ENCODE measurements at regions not wholly inside any gene's neighbourhood (a gene's known extent, or its start where the extent isn't known, plus 50 kb on each side); places are given as distances from the start of the nearest gene placed in this dataset.
"Not testable (repeated sequence)": the region's sequence is repeated elsewhere in the genome, so short reads cannot be mapped to it uniquely, and the experiment has no call there.

DNA sequence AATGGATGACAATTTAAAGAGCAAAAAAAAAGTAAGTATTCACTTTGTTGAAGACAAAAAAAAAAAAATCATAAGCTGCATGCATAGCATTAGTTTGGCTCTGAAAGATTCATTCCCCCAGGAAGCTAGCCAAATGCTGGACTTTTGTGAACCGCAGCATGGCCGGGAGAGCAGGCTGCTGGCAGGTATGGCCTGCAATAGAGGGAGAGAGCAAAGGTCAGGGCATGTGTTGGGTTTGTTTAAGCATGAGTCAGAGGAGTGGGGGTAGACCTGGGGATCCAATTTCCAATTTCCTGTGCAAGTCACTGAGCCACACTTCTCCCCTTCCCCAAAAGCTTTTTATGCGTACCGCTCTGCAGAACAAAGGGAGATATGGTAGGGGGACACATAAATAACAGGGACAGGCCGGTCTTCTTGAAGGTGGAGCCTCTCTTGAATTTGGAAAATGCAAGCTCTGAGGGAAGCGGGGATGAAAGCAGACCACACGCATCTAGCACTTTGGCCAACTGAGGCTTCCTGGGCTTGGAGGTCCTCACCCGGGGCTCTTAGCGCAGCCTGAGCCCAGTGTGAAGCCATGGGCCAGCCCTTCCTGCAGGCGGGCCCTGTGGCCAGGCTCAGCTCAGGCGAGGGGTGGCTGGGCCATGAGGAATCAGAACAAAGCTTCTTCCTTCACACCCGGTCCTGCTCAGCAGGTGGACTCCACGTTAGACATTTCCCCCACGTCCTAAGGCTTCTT lies 171.1 kb downstream of the TOMM20 start:
- DNase-seq (ENCODE audit: low read depth) = peak; percentile 77
- no peak overlapping the region for H3K4me3 ChIP-seq (ENCODE audit: low read length)
- TF ChIP-seq CTCF (conservative IDR thresholded peaks at IDR 0.05; ENCODE audit: low read length) = no peak

DNA sequence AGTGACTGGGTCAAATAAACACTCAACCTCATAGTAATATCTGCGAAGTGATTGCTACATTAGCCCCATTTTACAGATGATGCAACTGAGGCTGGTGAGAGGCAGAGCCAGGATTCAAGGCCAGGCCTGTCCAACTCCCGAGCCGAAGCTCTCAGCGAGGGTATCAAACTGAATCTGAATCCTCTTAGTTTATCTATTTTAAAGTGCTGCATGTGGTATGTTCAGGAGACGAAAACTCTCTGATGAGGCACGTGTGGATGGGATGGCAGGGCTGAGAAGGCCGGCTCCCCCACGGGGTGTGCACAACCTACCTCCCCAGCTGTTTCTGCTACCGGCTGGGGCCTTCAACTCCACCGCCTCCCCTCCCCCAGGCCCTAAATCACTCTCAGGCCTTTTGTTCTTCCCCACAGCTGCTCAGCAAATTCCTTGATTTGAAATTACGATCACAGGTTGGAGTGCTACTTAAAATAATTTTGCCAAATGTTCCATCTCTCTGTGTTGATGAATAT lies 171.8 kb downstream of the TOMM20 start:
- no peak overlapping the region for H3K4me3 ChIP-seq (ENCODE audit: low read length)
- no peak for TF ChIP-seq CTCF (conservative IDR thresholded peaks at IDR 0.05; ENCODE audit: low read length)
- no peak for DNase-seq (ENCODE audit: low read depth)

DNA sequence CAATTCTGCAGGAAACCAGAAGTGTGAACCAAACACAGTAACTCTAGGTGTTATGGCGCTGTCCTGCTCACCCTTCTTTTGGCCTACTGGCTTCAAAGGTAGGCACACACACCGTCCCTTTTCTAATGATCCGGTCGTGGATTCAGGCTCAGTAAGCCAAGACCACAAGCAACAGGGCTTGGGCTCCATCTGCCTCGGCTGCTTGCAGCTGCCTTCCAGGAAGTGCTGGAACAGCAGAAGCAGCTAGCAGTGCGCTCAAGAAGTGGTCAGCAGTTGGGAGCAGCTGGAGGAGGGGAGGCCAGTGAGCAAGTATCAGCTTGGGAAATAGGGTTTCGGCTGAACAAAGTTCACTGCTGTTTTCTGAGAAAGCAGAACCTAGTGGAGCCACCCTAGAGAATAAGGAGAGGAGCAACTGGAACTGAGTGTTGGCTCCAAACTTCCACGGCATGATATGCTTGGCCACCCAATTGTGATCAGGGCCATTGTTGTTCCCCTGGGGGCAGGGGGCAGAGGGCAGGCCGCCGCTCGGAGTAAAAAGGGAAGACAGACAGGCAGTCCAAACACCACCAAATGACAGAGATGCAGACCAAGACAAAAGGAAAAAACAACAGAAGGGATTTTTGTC lies 173.4 kb downstream of the TOMM20 start:
- peak; percentile 44 for DNase-seq (ENCODE audit: low read depth)
- H3K4me3 ChIP-seq (ENCODE audit: low read length) = no peak overlapping the region
- TF ChIP-seq CTCF (conservative IDR thresholded peaks at IDR 0.05; ENCODE audit: low read length) = no peak

DNA sequence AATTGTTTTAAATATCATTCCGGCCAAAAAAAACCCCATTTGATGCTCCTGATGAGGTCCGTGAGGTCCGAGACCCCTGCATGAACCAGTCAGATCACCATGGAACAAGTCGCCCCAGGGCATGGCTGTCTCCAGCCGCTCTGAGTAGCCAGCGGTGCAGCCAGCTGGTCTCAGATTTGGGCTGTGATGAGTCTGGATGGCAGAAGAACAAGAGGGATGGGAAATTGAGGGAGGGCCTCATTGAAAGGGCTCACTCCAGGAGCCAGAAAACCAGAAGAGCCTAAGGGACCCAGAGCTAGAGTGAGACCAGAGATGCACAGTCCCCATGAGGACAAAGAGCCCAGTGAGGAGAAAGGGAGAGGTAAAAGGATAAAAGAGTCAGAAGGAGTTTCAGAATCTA lies 174.0 kb downstream of the TOMM20 start:
- DNase-seq (ENCODE audit: low read depth) = no peak
- no peak for TF ChIP-seq CTCF (conservative IDR thresholded peaks at IDR 0.05; ENCODE audit: low read length)
- H3K4me3 ChIP-seq (ENCODE audit: low read length) = no peak overlapping the region

- DNase-seq (ENCODE audit: low read depth) = no peak
- no peak overlapping the region for H3K4me3 ChIP-seq (ENCODE audit: low read length)
- TF ChIP-seq CTCF (conservative IDR thresholded peaks at IDR 0.05; ENCODE audit: low read length) = no peak
Measured at GRCh38 chr1:234953655-234954405, 174.8 kb downstream of the TOMM20 start.

DNA sequence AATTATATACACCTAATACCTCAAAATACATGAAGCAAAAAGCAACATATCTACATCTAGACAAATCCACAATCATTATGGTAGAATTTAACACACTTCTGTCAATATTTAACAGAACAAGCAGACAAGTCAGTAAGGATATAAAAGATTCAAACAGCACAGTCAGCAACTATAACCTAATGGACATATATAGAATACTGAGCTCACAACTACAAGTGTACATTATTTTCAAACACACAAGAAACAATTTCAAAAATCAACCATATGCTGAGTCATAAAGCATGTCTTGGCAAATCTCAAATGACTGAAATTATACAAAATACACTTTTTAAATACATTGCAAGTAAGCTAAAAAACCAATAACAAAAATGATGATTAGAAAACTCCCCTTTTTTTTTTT lies 178.0 kb downstream of the TOMM20 start:
- no peak for TF ChIP-seq CTCF (conservative IDR thresholded peaks at IDR 0.05; ENCODE audit: low read length)
- DNase-seq (ENCODE audit: low read depth) = no peak
- no peak overlapping the region for H3K4me3 ChIP-seq (ENCODE audit: low read length)

GRCh38 chr1:234949528-234949927 lies 179.1 kb downstream of the TOMM20 start:
- not testable (repeated sequence) for DNase-seq (ENCODE audit: low read depth); H3K4me3 ChIP-seq (ENCODE audit: low read length)
